ENCODE measurements at regions not wholly inside any gene's neighbourhood (a gene's known extent, or its start where the extent isn't known, plus 50 kb on each side); places are given as distances from the start of the nearest gene placed in this dataset.

DNA sequence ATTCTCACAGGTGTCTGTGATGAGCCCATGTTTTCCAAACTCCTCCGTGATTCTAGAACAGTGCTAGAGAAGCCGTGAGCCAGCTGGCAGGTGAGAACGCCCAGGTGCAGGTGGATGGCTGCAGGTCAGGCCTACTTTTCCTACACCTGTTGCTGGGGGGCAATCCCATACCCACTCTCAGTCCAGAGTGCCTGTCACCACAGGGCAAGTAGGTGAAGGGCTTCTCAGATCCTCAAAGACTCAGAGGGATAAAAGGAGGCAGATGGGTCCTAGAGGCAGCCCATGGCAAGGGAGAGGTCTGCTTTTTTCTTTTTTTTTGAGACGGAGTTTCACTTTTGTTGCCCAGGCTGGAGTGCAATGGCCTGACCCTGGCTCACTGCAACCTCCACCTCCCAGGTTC is 50.7 kb upstream of the H6PD start:
- Histone ChIP-seq H3K4me1 (ENCODE audit: insufficient read depth, low read length) (no peaks in the 10 kb centered on the region; the same call in 1 of the 2 replicates), H4K5ac (ENCODE audit: insufficient read length, low read depth, low read length) (no peak overlapping the region), H4K91ac (ENCODE audit: insufficient read length, low read depth, low read length) (no peak overlapping the region), H3T11ph (ENCODE audit: low read length) (no peak overlapping the region), H3K79me1 (ENCODE audit: insufficient read depth, low read depth, low read length, poor library complexity, severe bottlenecking) (no peaks in the 10 kb centered on the region), H3K79me2 (ENCODE audit: insufficient read depth, low read length) (peaks cover 4% of the 10 kb centered on the region; the same call in 1 of the 2 replicates), H2BK12ac (ENCODE audit: insufficient read length, low read depth, low read length) (no peak overlapping the region), H4K20me1 (ENCODE audit: control insufficient read depth, insufficient read depth, insufficient read length) (no peaks in the 10 kb centered on the region), H3K27ac (ENCODE audit: insufficient read length, low read depth, low read length) (no peak overlapping the region), H3K23ac (ENCODE audit: insufficient read length, low read depth, low read length) (no peak overlapping the region), H4K8ac (replicated peaks; ENCODE audit: insufficient read length, low read depth, low read length) (no peak overlapping the region), H3K4me2 (ENCODE audit: insufficient read depth, insufficient read length, low read length) (peak overlapping the region; percentile 90), H2AFZ (ENCODE audit: low read length) (no peak overlapping the region), H2BK120ac (ENCODE audit: low read depth, low read length, poor library complexity, severe bottlenecking) (no peak overlapping the region), H2AK5ac (ENCODE audit: insufficient read length, low read length) (no peak overlapping the region), H2BK5ac (ENCODE audit: insufficient read length, low read length) (no peak overlapping the region), H2BK15ac (ENCODE audit: low read depth, low read length) (no peak overlapping the region), H3K27me3 (ENCODE audit: insufficient read depth, low read length) (no peaks in the 10 kb centered on the region; the same call in 1 of the 2 replicates), H3K9me3 (ENCODE audit: control insufficient read depth, low read depth, low read length) (no peaks in the 10 kb centered on the region), H3K14ac (ENCODE audit: insufficient read depth, low read length) (no peak overlapping the region), H3K9ac (ENCODE audit: extremely low read depth, insufficient read length, low read length) (no peak overlapping the region), H3K23me2 (ENCODE audit: insufficient read length, low read depth, low read length, poor library complexity, severe bottlenecking) (peaks cover 14% of the 10 kb centered on the region), H3K56ac (ENCODE audit: insufficient read length, low read depth, low read length) (no peak overlapping the region), H3K18ac (ENCODE audit: insufficient read length, low read depth, low read length) (no peak overlapping the region), H3K4ac (ENCODE audit: low read depth, low read length) (no peak overlapping the region), H2BK20ac (ENCODE audit: low read depth, low read length, poor library complexity, severe bottlenecking) (no peak overlapping the region)
- Mint-ChIP-seq H3K4me3 (peak overlapping the region; percentile 63 to 78; a peak in 4 of 5 replicates), H3K27ac (no peak overlapping the region), H3K36me3 (ENCODE audit: insufficient read depth in 1 of 3, low read depth in 3 of 3) (peaks cover under 1 to 14% (median 5%) of the 10 kb centered on the region in 3 experiments; a peak in 4 of 7 replicates), H3K4me1 (peaks cover 30 to 31% of the 10 kb centered on the region in 2 experiments), H3K27me3 (ENCODE audit: low read depth) (peaks cover 18% of the 10 kb centered on the region), H3K9me3 (no peaks in the 10 kb centered on the region; a peak in 1 of 5 replicates)
- WGBS (ENCODE audit: extremely low coverage, insufficient read length, low lambda C conversion rate), result no CpG with 5 or more reads among the region's 4 CpGs
- DNase-seq, result no peak
- no peak for TF ChIP-seq CTCF (conservative IDR thresholded peaks at IDR 0.05)

All from H9 (cell line).